GM23248 (cell line): ENCODE measurements at regions not wholly inside any gene's neighbourhood (a gene's known extent, or its start where the extent isn't known, plus 50 kb on each side); places are given as distances from the start of the nearest gene placed in this dataset.

Experiments used
- EZH2 ChIP-seq: fragments of 200-600 bp; sonication (generic); IDR thresholded peaks from 2 replicates; pipeline ENCODE4 v1.6.1; 2018; ENCODE audit warnings: antibody characterized with exemption, mild to moderate bottlenecking; ENCODE audit not compliant: insufficient read depth, poor library complexity, severe bottlenecking
- EZH2phosphoT487 ChIP-seq: fragments of 200-600 bp; sonication (generic); IDR thresholded peaks from 2 replicates; pipeline ENCODE4 v1.6.1; 2018; ENCODE audit warnings: antibody characterized with exemption, moderate library complexity, mild to moderate bottlenecking, low read depth; ENCODE audit not compliant: insufficient read depth

- TF ChIP-seq EZH2 = no peak
- no peak for TF ChIP-seq EZH2phosphoT487
Measured at GRCh38 chr13:33438918-33439317, 153.4 kb upstream of the STARD13 start.
